HEK293 (cell line): ENCODE measurements at regions not wholly inside any gene's neighbourhood (a gene's known extent, or its start where the extent isn't known, plus 50 kb on each side); places are given as distances from the start of the nearest gene placed in this dataset.

Experiments used
- CTCF ChIA-PET: fragments of 350-600 bp; formaldehyde crosslinking; extraction: SDS; loops from one replicate; lab custom pipeline; 2021; ENCODE audit warnings: antibody characterized with exemption; lab: Yijun Ruan, JAX
- POLR2A ChIA-PET: fragments of 300-600 bp; formaldehyde crosslinking; extraction: SDS; loops from one replicate; lab custom pipeline; 2020; ENCODE audit warnings: antibody characterized with exemption, inconsistent platforms; lab: Yijun Ruan, JAX
- H3K27ac ChIP-seq: fragments of 200-500 bp; sonication (Bioruptor generic); 2 replicates; pipeline ENCODE4 v1.5.1; 2014; ENCODE audit warnings: low read depth, low read length, control low read depth, inconsistent platforms; ENCODE audit errors: extremely low read depth
- H3K36me3 ChIP-seq, 2 experiments: fragments of 200-500 bp in 1 of 2; sonication (Bioruptor generic) in 1 of 2; 1 replicate in 1 of 2; 2 replicates in 1 of 2; pipeline ENCODE4 v1.5.1; 2014 to 2017; ENCODE audit warnings: inconsistent platforms in 2 of 2, low read length in 2 of 2; ENCODE audit not compliant: control insufficient read depth in 2 of 2, insufficient read depth in 1 of 2
- H3K4me1 ChIP-seq: fragments of 200-500 bp; sonication (Bioruptor generic); 2 replicates; pipeline ENCODE4 v1.5.1; 2014; ENCODE audit warnings: mild to moderate bottlenecking, low read length, inconsistent platforms; ENCODE audit not compliant: control insufficient read depth, insufficient read depth
- H3K4me3 ChIP-seq: 2 replicates; pipeline ENCODE4 v1.5.1; 2011; ENCODE audit warnings: low read depth, mild to moderate bottlenecking, control low read depth, low read length, moderate library complexity
- H3K9me3 ChIP-seq: fragments of 200-500 bp; sonication (Bioruptor generic); 2 replicates; pipeline ENCODE4 v1.5.1; 2014; ENCODE audit warnings: low read depth, low read length, inconsistent platforms; ENCODE audit not compliant: control insufficient read depth, insufficient read depth
- ATF2 ChIP-seq: fragments of 450-650 bp; formaldehyde crosslinking; IDR thresholded peaks from 2 replicates; pipeline ENCODE4 v1.5.1; 2016; ENCODE audit warnings: missing biosample characterization, missing genetic modification characterization, low read depth
- GFI1B ChIP-seq: fragments of 450-650 bp; formaldehyde crosslinking; IDR thresholded peaks from 2 replicates; pipeline ENCODE4 v1.5.1; 2016; ENCODE audit warnings: missing biosample characterization, missing genetic modification characterization
- KLF16 ChIP-seq: fragments of 450-650 bp; formaldehyde crosslinking; IDR thresholded peaks from 2 replicates; pipeline ENCODE4 v1.5.1; 2017; ENCODE audit warnings: missing biosample characterization, missing genetic modification characterization
- ZNF10 ChIP-seq: fragments of 450-650 bp; formaldehyde crosslinking; IDR thresholded peaks from 2 replicates; pipeline ENCODE4 v1.5.1; 2017; ENCODE audit warnings: missing biosample characterization, missing genetic modification characterization
- ZNF37A ChIP-seq: fragments of 450-650 bp; IDR thresholded peaks from 2 replicates; pipeline ENCODE4 v1.5.1; 2018; ENCODE audit warnings: missing biosample characterization, missing genetic modification characterization
- ZNF394 ChIP-seq: fragments of 450-650 bp; formaldehyde crosslinking; IDR thresholded peaks from 2 replicates; pipeline ENCODE4 v1.5.1; 2016; ENCODE audit warnings: missing biosample characterization, missing genetic modification characterization, mild to moderate bottlenecking, moderate library complexity, borderline replicate concordance
- ZNF529 ChIP-seq: fragments of 450-650 bp; formaldehyde crosslinking; IDR thresholded peaks from 2 replicates; pipeline ENCODE4 v1.5.1; 2017; ENCODE audit warnings: missing genetic modification characterization, missing biosample characterization; ENCODE audit not compliant: insufficient replicate concordance
- ZNF654 ChIP-seq: fragments of 450-650 bp; formaldehyde crosslinking; IDR thresholded peaks from 2 replicates; pipeline ENCODE4 v1.5.1; 2016; ENCODE audit warnings: low read depth, missing biosample characterization, missing genetic modification characterization
- ZNF791 ChIP-seq: fragments of 450-650 bp; formaldehyde crosslinking; IDR thresholded peaks from 2 replicates; pipeline ENCODE4 v1.5.1; 2016; ENCODE audit warnings: missing biosample characterization, missing genetic modification characterization
- TF ChIP-seq, protein P1 (sequence below): IDR thresholded peaks from 2 replicates; pipeline ENCODE4 v1.6.1; 2011; ENCODE audit warnings: mild to moderate bottlenecking, low read depth, low read length, borderline replicate concordance
- TF ChIP-seq, protein P2 (sequence below): fragments of 450-650 bp; formaldehyde crosslinking; IDR thresholded peaks from 2 replicates; pipeline ENCODE4 v1.5.1; 2017; ENCODE audit warnings: missing biosample characterization, mild to moderate bottlenecking, missing genetic modification characterization, moderate library complexity
- TF ChIP-seq, protein P3 (sequence below): fragments of 450-650 bp; formaldehyde crosslinking; IDR thresholded peaks from 2 replicates; pipeline ENCODE4 v1.5.1; 2017; ENCODE audit warnings: missing biosample characterization, missing genetic modification characterization
- TF ChIP-seq, protein P4 (sequence below): fragments of 450-650 bp; formaldehyde crosslinking; IDR thresholded peaks from 2 replicates; pipeline ENCODE4 v1.5.1; 2016; ENCODE audit warnings: missing biosample characterization, missing genetic modification characterization

DNA sequence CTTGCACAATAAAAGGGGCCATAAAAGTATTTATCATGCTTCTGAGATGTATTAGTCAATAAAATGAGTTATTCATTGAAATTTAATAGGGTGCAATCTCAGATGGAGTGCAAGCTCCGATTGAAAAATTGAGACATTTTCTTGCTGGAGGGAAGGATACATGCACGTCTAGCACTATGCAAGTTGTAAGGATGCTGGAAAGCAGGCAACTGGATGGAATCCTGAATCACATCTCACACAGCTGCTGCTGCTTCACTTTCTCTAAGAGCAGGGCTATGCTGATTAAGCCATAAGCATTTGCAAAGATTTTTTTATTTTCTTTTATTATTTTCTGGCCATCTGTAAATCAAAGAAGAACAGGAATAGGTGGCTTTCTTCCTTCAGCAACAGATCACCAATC lies 308.8 kb upstream of the EPHA7 start (continued):
- TF ChIP-seq, protein P1, sequence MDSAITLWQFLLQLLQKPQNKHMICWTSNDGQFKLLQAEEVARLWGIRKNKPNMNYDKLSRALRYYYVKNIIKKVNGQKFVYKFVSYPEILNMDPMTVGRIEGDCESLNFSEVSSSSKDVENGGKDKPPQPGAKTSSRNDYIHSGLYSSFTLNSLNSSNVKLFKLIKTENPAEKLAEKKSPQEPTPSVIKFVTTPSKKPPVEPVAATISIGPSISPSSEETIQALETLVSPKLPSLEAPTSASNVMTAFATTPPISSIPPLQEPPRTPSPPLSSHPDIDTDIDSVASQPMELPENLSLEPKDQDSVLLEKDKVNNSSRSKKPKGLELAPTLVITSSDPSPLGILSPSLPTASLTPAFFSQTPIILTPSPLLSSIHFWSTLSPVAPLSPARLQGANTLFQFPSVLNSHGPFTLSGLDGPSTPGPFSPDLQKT: no peak
- TF ChIP-seq, protein P2, sequence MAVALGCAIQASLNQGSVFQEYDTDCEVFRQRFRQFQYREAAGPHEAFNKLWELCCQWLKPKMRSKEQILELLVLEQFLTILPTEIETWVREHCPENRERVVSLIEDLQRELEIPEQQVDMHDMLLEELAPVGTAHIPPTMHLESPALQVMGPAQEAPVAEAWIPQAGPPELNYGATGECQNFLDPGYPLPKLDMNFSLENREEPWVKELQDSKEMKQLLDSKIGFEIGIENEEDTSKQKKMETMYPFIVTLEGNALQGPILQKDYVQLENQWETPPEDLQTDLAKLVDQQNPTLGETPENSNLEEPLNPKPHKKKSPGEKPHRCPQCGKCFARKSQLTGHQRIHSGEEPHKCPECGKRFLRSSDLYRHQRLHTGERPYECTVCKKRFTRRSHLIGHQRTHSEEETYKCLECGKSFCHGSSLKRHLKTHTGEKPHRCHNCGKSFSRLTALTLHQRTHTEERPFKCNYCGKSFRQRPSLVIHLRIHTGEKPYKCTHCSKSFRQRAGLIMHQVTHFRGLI (tag by site-specific recombination): no peak
- TF ChIP-seq, protein P3, sequence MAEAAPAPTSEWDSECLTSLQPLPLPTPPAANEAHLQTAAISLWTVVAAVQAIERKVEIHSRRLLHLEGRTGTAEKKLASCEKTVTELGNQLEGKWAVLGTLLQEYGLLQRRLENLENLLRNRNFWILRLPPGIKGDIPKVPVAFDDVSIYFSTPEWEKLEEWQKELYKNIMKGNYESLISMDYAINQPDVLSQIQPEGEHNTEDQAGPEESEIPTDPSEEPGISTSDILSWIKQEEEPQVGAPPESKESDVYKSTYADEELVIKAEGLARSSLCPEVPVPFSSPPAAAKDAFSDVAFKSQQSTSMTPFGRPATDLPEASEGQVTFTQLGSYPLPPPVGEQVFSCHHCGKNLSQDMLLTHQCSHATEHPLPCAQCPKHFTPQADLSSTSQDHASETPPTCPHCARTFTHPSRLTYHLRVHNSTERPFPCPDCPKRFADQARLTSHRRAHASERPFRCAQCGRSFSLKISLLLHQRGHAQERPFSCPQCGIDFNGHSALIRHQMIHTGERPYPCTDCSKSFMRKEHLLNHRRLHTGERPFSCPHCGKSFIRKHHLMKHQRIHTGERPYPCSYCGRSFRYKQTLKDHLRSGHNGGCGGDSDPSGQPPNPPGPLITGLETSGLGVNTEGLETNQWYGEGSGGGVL (tag by site-specific recombination): no peak
- TF ChIP-seq ZNF529 (tag by site-specific recombination): no peak
- TF ChIP-seq ZNF394: no peak

GRCh38 chr6:93727447-93727846 lies 308.1 kb upstream of the EPHA7 start:
- CTCF ChIA-PET: no interaction called here

DNA sequence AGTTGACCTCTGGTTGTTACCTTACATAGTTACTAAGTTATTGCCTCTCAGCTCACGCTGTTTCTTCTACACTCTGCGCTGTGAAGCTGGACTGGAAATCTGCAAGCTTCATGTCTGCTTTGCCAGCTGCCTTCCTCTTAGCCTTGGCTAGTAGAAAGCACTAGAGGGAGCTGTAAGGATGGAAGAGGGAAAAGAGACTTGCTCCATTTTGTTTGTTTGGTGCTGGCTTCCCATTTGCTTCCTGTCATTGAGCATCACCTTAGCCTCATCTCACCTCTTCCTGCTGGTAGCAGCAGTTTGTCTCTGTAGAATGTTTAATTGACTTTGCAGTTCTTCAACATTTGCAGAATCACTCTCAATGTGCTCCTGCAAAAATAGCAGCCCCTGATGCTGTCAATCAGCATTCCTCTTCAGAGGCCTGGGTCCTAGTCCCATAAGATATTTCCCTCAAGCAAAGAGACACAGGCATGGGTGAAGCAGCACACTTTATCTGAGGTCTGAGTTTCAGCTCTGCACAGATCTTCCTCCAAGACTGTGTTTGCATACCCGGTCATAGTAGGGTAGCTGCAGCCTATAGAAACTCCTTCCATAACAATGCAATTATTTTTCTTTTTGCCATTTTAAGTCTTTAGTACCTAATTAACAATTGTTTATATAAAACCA lies 302.2 kb upstream of the EPHA7 start:
- Histone ChIP-seq H3K4me1 (no peaks in the 10 kb centered on the region), H3K4me3 (no peak overlapping the region)
- no peak for TF ChIP-seq ZNF791 (tag by site-specific recombination)
- TF ChIP-seq ZNF654 (tag by site-specific recombination): peak; percentile 51
- TF ChIP-seq, all 188 proteins: peak for 1
- Histone ChIP-seq H3K9me3 (no peaks in the 10 kb centered on the region), H3K27ac (no peak overlapping the region), H3K36me3 (no peaks in the 10 kb centered on the region)
- CTCF ChIA-PET: interaction anchor here (0.6 to 1.8 kb wide), 11 partner anchors 9 to 1370 kb away, joined by 3 to 6 read pairs (median 4); no protein-coding TSS in a partner anchor
- POLR2A ChIA-PET: no interaction called here

More at GRCh38 chr6:93727447-93727846, 308.1 kb upstream of the EPHA7 start:
- Histone ChIP-seq H3K36me3 (no peaks in the 10 kb centered on the region), H3K9me3 (no peaks in the 10 kb centered on the region), H3K27ac (no peak overlapping the region), H3K4me3 (no peak overlapping the region), H3K4me1 (no peaks in the 10 kb centered on the region)
- TF ChIP-seq, protein P4, sequence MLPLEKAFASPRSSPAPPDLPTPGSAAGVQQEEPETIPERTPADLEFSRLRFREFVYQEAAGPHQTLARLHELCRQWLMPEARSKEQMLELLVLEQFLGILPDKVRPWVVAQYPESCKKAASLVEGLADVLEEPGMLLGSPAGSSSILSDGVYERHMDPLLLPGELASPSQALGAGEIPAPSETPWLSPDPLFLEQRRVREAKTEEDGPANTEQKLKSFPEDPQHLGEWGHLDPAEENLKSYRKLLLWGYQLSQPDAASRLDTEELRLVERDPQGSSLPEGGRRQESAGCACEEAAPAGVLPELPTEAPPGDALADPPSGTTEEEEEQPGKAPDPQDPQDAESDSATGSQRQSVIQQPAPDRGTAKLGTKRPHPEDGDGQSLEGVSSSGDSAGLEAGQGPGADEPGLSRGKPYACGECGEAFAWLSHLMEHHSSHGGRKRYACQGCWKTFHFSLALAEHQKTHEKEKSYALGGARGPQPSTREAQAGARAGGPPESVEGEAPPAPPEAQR (tag by site-specific recombination): no peak
- no peak for TF ChIP-seq ZNF10
- no peak for TF ChIP-seq GFI1B (tag by site-specific recombination)
- TF ChIP-seq ZNF37A (tag by site-specific recombination): no peak
- TF ChIP-seq KLF16 (tag by site-specific recombination): no peak
- peak; percentile 78 for TF ChIP-seq ATF2 (tag by site-specific recombination)
- POLR2A ChIA-PET: no interaction called here
